Endometrium (tissue), 2 donors: ENCODE measurements at regions not wholly inside any gene's neighbourhood (a gene's known extent, or its start where the extent isn't known, plus 50 kb on each side); places are given as distances from the start of the nearest gene placed in this dataset.
"Not testable (repeated sequence)": the region's sequence is repeated elsewhere in the genome, so short reads cannot be mapped to it uniquely, and the experiment has no call there.

Experiments used
- FAIRE-seq: peaks from 2 replicates; lab custom pipeline; 2012; peaks lifted over from hg19 to GRCh38; lab: Jason Lieb, UNC
- donor health status: control.
- donor health status: control.

DNA sequence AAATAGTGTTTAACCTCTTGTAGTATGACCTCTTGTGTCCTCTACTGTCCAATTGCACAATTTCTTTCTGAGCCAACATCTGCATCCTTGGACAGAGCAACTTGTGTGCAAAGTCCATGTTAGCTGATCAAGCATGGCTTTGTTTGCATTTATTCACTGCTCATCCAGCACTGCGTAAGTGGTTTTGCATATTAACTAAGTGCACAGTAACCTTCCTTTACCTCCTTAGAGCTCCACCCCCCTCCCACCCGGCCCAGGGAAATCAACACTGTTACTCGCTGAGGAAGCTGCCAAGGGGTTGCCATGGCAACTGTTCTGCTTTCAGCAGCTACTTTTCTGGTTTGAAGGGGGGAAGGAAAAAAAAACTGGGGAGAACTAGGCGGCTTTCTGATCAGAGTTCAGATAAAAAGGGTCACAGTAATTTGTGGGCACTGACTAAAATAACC lies 153.5 kb upstream of the KLF12 start:
- no peak for FAIRE-seq

DNA sequence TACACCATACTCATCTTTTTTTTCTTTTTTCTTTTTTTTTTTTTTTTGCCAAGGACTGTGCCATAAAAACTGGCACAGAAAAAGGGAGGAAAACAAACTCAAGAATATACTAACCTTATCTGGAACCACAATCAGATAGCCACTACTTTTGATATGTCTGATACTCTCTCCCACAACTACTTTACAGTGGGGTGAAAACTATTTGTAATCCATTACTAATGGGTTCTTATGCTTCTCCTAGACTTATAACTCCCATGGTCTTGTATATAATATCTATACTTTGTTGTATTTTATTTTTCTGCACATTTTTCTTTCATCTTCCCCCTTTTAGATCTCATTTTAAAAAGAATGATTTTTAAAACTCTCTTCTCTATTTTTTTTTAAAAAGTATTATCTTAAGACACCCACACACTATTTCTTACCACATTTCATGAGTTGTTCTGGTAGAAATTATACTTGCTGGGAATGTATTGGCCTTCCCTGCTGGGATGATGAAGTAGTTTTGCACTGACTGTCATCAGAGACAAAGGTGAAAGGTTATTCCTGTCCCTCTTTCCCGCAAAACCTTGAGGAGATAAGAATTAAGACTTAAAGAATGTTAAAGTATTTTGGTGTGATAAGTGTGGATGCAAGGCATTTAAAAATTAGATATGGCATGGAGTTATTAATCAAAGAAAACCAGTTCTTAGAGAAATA lies 146.7 kb upstream of the KLF12 start:
- FAIRE-seq, result no peak

DNA sequence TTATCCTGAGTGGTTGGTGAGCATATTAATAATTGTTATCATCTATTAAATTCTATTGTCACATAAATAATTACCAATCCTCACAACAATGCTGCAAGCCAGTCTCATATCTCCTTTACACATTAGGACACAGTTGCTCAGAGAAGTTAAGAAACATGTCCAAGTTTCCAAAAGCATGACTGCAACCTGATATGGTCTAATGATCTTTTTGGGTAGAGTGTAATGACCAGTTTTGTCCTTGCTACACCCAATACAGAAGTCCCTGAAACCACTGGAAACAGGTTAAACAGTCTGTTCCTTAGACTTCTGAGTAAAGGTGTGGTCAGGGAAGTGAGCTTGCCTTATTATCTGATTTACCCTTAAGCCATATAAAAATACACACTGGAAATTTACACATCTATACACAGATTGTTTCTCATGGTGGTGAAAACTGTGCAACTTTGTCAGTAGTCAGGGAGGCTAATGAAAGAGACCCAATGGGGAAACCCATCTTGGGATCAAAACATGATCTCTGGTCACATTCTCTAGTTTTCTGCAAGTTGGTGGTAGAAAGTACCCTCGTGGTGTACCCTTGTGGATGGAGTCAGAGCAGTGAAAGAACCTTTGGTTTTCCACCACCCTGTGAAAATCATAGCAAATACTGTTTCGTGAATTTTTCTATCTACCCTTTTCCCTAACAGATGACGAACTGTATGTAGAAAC lies 146.0 kb upstream of the KLF12 start:
- FAIRE-seq, result no peak

DNA sequence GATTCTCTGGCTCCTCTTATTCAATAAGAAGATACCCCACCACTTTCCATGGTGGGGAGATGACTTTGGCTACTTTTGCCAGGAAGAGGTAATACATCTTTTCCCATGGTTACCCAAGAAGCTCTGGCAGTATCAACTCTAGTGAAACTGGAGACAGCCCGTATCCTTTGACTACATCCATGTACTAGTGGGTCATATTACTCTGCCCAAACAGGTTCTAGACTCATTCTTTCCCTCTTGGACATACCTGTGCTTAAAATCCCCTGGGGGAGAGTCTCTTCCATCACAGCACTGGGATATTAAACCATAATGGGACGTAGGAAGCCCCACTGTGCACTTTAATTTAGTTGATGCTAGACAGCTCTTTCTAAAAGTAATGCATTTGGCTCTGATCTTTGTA lies 144.7 kb upstream of the KLF12 start:
- no peak for FAIRE-seq

DNA sequence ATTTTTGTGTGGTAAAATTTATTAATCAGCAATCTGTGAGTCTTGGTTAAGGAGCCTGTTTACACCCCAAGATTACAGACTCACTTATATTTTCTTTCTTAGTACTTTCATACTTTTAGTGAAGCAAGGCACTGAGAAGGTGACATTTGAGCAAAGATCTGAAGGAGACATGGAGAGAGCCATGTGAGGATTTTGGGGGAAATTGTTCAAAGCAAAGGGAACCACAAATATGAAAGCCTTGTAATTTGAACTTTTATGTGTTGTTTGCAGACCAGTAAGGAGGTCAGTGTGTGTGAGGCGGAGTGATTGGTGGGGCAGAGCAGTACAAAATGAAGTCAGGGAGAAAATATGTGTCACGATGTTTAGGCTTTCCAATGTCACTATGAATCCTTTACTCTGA lies 140.7 kb upstream of the KLF12 start:
- no peak for FAIRE-seq

DNA sequence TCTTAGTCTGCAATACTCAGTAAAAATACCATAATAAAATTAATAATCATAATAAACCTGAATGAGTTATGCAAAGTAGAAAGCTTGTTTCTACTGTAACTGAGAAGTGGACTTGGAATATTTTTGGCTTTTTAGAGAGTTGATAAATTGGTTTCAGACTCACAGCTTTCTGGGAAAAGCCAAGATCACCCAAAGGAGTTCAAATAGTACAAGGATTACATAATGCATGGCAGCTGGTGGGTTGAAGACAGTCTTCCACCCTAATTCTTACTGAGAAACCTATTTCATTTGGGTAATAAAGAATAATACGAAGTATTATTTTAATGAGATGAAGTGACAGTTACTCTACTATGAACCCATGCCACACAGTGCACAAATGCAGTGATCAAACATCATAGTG lies 139.4 kb upstream of the KLF12 start:
- no peak for FAIRE-seq

DNA sequence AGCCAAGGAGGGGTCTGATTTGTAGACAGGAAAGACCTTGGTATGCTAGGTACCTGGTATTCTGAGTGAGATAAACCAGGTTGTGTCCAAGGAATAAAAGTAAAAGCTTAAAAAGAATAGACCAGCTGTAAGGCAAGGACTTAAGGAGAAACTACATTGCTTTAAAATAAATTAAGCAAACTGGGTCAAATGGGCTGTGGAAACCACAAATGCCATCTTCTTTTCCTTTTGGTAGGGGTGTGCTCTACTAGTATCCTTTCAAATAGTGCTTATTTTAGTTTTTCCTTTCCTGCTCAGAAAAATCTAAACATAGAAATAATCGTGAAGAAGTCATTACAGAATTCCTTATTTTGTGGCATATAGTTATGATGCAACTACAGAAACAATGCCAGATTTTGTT lies 138.6 kb upstream of the KLF12 start:
- no peak for FAIRE-seq

DNA sequence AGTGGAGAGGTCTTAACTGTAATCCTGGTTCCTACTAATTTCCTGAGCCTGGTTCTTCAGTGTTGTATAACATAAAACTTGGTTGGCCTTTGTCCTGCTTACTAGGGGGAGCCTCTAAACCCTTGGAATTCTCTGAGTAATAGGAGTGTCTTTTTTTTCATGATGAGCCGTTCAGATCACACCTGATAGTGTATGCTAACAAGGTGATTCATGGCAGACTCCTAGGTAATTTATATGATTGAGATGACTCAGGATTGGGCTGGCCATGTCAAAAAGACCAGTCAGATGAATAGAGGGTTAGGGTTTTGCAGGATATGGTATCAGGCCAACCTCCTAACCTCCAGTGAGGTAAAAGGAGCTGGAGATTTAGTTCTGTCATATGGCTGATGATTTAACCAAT lies 135.8 kb upstream of the KLF12 start:
- no peak for FAIRE-seq

DNA sequence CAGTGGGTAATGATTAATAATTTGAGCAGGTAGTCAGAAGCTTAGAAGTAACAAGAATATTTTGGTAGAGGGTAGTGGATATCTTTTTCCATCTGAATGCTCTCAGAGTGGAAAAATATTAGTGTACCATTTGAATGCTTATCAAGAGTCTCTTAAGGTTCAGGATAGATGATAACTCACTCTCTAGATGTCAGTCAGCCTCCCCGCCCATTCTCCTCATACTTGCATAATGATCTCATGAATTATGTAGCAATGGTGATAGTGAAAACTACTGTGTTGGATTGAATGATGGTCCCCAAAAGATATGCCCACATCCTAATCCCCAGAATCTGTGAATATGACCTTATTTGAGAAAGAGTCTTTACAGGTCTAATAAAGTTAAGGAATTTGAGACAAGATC lies 132.7 kb upstream of the KLF12 start:
- no peak for FAIRE-seq

DNA sequence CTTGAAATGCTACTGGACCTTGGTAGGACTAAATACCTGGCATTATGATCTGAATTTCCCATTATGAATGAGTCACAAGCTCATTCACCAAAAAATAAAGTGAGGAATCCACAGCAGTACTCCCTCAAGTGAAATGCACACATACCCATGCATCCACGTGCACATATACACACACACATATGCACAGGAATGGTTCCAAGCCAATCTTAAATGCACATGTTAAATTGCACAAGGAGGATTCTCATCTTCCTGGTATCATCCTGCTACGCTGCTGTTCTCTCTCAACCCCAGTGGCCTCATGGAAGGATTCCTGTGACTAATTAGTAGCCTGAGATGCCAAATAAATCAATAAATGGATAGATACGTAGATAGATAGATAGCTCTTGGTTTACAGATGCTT lies 132.1 kb upstream of the KLF12 start:
- FAIRE-seq, result no peak

DNA sequence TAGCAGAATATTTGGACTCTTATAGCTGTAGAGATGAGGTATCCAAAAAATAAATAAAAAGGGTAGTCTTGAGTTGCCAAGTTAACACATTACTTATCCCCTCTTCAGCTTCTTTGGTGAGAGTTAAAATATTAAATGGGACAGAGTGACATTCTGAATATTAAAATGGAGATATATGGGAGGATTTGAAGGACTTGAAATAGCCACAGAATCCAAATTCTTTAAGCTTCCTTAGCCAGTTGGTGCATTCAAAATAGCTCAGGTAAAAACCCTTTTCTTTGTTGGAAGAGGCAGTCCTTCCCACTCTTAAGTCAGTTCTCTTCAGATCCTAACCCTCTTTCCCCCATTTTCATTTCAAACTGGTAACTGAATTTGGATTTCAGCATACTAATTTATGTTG lies 130.1 kb upstream of the KLF12 start:
- no peak for FAIRE-seq

DNA sequence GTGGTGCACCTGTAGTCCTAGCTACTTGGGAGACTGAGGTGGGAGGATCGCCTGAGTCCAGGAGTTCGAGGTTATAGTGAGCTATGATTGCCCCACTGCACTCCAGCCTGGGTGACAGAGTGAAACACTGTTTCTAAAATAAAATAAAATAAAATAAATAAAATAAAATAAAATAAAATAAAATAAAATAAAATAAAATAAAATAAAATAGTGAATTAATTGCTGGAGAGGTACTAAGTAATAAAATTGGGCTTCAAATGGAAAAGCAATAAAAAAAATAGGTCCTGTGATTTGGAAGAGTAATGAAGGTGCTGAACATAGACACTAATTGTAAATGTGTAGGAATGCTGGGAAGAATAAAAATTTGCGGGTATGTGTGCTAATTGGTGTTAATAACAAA lies 126.2 kb upstream of the KLF12 start:
- not testable (repeated sequence) for FAIRE-seq

DNA sequence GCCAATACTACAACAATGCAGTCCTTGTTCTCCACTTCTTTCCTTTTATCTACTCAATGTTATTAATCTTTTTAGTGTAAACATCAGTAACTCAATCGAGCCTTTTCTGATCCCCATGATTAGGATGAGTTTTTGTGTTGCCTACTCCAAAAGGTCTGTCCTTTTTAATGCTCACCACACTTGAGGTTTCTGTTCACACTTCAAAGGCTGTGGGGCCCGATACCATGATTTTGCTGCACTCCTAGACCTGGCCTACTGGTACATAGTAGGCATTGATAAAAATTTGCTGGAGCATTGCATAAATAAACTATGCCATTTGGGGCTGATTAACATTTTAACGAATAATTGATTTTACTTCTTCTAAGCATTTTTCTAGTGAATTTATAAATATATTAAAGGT lies 125.4 kb upstream of the KLF12 start:
- no peak for FAIRE-seq

DNA sequence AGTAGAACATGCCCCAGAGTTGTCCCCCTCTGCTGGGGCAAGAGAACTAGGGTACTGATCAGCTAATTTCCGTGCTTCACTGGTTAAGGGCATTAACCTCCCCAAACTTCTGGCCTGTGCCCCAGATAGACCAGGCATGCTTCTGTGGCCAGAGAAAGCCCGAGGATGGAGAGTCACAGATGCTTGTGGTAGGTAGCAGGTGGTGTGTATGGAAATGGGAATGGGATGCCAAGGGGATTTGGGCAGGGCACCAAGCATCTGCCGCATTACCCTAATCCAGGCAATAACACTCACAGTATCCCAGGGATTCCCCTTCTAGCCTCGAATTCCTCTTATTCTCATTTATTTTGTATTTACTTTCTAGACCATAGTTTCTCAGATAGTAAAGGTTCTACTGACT lies 124.8 kb upstream of the KLF12 start:
- no peak for FAIRE-seq

DNA sequence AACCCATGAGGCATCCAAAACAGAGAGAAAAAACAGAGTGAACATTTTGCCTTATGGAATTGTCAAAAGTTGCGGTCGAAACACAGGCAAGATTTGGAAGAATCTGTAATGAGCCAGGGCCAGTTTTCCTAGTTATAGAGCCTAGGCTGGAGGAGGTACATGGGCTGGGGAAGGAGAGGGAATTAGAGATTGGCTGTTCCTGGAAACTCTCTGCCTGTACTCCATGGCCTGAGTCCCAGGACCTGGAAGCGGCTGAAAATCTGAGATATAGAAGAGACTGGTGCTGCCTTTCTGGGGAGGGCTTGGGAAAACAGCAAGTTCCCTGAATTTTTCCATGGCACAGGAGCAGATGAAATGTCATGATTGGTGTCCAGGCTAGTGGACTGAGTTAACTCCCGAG lies 122.8 kb upstream of the KLF12 start:
- FAIRE-seq, result no peak

DNA sequence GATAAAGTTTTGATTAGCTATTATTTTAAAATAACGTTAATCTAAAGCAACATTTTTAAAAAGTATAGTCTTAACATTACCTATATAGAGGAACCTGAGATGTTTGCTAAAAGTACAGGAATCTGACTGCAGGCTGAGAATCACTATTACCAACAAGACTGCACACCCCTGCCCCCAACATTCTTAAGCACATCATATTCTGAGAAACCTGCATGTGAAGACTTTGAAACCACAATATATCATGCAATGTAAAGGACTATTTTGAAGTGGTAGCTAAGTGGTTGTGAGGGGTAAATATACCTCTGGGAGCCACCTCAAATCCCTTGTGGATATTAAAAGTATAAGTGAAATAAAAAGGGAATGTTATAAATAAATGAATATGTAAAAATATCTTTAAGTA lies 119.0 kb upstream of the KLF12 start:
- FAIRE-seq, result no peak

DNA sequence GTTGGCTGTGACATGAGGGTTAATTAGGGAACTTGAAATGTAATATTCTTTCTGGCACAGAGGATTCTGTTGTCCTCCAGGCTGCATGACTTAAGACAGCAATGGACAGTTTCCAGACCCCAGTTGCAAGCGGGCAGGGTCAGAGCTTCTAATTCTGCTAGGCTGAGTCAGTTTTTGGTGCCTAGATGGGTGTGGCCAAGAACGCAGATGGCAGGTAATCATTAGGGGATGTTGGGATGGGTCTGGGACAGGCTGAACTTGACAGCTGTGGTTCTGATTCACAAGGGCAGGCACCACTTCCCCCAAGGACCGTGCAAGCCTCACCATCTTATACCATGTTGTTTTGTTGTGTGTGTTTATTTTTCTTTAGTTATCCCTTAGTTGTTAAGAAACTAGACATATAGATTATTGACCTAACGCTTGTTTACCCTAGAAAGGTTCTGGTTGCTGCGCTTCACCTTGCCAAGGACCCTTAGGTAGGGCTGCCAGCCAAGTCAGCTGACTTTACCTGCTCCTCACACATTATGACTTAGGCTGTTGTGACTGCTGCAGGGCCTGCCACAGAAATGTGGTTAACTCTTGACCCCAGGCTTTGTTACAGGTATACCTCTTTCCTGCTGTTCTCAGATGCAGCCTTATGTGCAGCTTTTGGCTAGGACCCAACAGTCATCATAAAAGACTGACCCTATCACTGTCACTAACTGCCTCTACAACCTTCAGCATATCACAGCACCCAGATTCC lies 117.7 kb upstream of the KLF12 start:
- no peak for FAIRE-seq

DNA sequence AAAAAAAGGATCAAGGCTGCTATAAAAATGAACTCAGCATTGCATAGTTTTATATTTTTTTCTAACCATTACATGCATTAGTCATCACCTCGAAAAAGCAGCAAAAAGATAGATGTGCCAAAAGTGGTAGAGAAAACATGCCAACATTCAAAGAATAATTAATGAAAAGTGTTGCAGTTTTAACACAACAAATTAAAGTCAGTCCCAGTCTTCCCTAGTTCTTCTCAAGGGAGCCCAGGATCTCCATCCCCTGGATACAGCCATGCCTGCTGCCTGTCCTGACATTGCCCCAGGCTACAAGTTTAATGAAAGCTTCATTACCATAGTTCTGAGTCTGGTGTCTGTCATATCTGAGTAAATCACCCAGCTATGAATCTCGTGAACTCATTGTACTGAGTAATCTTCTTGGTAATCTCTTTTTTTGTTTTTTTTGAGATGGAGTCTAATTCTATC lies 116.6 kb upstream of the KLF12 start:
- FAIRE-seq, result no peak

DNA sequence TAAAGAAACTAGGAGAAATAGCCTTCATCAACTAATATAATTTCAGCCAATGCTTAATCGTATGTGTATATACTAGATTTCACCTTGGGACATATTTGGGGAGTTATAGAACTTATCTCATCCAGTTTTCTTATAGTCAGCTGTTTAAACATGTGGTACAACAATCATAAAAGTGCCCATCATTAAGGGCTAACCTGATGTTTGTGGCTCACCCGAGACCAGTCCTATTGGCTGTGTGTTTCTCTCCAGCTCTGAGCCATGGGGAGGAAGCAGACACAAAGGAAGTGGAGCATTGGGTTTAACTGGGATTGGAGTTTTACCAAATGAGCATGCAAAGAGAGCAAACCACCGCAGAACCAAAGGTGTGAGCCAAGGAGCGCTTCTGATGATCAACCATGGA lies 114.3 kb upstream of the KLF12 start:
- no peak for FAIRE-seq

DNA sequence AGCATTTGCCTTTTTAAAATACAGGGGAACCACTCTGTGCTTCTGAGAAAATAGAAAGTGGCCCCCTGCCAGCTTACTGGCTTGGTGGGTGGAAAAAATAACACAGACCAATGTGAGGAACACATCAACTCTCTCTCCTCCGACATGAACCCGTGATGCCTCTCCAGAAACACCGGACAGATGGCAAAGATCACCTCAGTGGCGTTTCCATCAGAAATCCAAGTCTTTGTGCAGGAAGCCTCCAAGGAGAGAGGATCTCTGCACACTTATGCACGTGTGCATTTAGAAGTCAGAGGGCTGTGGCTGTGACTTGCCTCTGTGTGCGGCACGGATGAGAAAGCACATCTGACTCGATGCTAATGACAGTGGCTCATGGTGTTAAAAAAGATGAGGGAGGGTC lies 112.3 kb upstream of the KLF12 start:
- FAIRE-seq, result no peak

DNA sequence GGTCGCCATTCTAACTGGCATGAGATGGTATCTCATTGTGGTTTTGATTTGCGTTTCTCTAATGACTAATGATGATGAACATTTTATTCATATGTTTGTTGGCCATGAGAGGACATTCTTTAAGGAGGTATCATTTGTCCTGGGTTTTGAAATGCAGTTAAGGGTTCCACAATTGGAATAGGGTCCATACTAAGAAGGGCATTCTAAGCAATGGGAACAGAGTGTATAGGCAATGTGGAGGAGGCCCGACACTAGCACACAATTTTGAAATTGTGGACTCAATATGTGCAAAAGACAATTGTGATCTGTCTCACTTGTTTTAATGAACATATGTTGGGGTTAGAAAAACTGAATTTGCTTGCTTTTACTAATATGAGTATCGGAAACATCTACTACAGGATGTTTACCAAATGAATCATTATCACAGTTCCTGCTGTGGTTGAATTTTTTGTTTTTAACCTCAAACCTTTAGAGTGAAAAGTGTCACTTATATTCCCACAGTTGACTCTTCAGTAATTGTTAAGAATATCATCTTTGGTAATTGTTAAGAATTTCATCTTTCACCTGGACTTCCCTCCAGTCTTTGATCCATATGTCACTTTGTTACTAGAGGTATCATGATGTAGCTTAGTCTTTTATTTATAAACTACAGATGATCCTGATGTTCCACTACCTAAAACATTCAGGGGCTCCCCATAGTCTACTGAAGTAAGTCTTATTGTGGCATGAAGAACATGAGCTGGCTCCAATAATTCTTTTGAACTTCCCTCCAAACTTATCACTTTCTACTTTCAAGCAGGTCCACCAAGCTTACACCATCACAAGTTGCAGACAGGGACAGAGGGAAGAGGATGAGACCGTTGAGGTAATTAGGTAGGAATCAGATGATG lies 109.7 kb upstream of the KLF12 start:
- FAIRE-seq, result no peak

DNA sequence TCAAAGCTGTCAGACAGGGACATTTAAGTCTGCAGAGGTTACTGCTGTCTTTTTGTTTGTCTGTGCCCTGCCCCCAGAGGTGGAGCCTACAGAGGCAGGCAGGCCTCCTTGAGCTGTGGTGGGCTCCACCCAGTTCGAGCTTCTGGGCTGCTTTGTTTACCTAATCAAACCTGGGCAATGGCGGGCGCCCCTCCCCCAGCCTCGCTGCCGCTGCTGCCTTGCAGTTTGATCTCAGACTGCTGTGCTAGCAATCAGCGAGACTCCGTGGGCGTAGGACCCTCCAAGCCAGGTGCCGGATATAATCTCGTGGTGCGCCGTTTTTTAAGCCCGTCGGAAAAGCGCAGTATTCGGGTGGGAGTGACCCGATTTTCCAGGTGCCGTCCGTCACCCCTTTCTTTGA lies 107.1 kb upstream of the KLF12 start:
- FAIRE-seq, result not testable (repeated sequence)
